ENCODE measurements at regions not wholly inside any gene's neighbourhood (a gene's known extent, or its start where the extent isn't known, plus 50 kb on each side); places are given as distances from the start of the nearest gene placed in this dataset.

DNA sequence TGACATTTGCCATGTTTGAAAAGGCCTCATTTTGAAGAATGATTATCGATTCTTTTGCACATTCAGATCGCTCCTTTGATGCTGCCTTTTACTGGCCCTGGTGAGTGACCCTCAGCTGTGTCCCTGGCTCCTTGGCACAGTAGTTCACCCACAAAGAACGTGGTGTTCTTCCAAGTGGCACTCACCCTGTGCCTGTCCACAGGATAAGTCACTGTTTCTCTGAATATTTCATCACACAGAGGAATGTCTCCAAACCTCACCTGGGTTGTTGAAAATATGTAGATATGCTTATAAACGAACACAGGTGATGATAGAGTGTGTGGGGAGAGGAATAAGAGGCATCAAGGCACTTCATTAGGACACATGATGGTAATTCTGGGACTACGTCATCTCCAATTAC, 810.7 kb downstream of the CCSER2 start:
- ATAC-seq (ENCODE audit: low read depth) (no peak), DNase-seq (no peak)
- H2AK5ac ChIP-seq (ENCODE audit: low read depth, low read length): no peak overlapping the region
- no peaks in the 10 kb centered on the region for H3K79me1 ChIP-seq (ENCODE audit: low read depth in 1 of 2, low read length in 2 of 2)
- H3K27me3 ChIP-seq (ENCODE audit: control insufficient read depth, insufficient read depth, low read length): no peaks in the 10 kb centered on the region
- H2BK15ac ChIP-seq (ENCODE audit: low read depth, low read length): no peak overlapping the region
- no peaks in the 10 kb centered on the region for H3K9me1 ChIP-seq (ENCODE audit: insufficient read depth, low read length)
- no peaks in the 10 kb centered on the region for H3K4me1 ChIP-seq (ENCODE audit: control insufficient read depth, insufficient read depth, low read length)
- no peak overlapping the region for H3K4me3 ChIP-seq (ENCODE audit: insufficient read depth, low read depth, low read length)
- no peak for TF ChIP-seq RCOR1 (IDR thresholded peaks at IDR 0.05; ENCODE audit: insufficient replicate concordance, low read length)
- TF ChIP-seq CEBPB (IDR thresholded peaks at IDR 0.05; ENCODE audit: low read depth, low read length): no peak
- no peak for TF ChIP-seq CTCF (conservative IDR thresholded peaks at IDR 0.05; ENCODE audit: low read depth, low read length)
- TF ChIP-seq CHD1 (IDR thresholded peaks at IDR 0.05; ENCODE audit: low read depth, low read length): no peak
- TF ChIP-seq MAFK (IDR thresholded peaks at IDR 0.05; ENCODE audit: low read depth, low read length): no peak
- no peak for TF ChIP-seq RFX5 (IDR thresholded peaks at IDR 0.05; ENCODE audit: low read depth, low read length)
- TF ChIP-seq, protein P1, sequence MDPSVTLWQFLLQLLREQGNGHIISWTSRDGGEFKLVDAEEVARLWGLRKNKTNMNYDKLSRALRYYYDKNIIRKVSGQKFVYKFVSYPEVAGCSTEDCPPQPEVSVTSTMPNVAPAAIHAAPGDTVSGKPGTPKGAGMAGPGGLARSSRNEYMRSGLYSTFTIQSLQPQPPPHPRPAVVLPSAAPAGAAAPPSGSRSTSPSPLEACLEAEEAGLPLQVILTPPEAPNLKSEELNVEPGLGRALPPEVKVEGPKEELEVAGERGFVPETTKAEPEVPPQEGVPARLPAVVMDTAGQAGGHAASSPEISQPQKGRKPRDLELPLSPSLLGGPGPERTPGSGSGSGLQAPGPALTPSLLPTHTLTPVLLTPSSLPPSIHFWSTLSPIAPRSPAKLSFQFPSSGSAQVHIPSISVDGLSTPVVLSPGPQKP (IDR thresholded peaks at IDR 0.05; ENCODE audit: borderline replicate concordance, low read depth, low read length): no peak
- TF ChIP-seq BHLHE40 (IDR thresholded peaks at IDR 0.05; ENCODE audit: low read depth, low read length): no peak
- TF ChIP-seq, protein P2, sequence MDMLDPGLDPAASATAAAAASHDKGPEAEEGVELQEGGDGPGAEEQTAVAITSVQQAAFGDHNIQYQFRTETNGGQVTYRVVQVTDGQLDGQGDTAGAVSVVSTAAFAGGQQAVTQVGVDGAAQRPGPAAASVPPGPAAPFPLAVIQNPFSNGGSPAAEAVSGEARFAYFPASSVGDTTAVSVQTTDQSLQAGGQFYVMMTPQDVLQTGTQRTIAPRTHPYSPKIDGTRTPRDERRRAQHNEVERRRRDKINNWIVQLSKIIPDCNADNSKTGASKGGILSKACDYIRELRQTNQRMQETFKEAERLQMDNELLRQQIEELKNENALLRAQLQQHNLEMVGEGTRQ (IDR thresholded peaks at IDR 0.05; ENCODE audit: low read depth, low read length): no peak
- TF ChIP-seq MXI1 (IDR thresholded peaks at IDR 0.05; ENCODE audit: borderline replicate concordance, low read depth, low read length): no peak
- no peak for TF ChIP-seq MAZ (IDR thresholded peaks at IDR 0.05; ENCODE audit: borderline replicate concordance, low read depth, low read length)
- no peak overlapping the region for H4K5ac ChIP-seq (ENCODE audit: low read depth, low read length)
- POLR2A ChIA-PET (ENCODE audit: unreplicated experiment): no interaction called here
- H3K23ac ChIP-seq (ENCODE audit: low read depth, low read length): no peak overlapping the region
- H3K18ac ChIP-seq (ENCODE audit: low read depth, low read length): no peak overlapping the region
- H3K9ac ChIP-seq (ENCODE audit: low read depth, low read length): no peak overlapping the region
- no peak overlapping the region for H4K91ac ChIP-seq (ENCODE audit: insufficient read depth, low read depth, low read length)
- H2AFZ ChIP-seq (replicated peaks; ENCODE audit: low read length, poor library complexity): no peak overlapping the region
- no peaks in the 10 kb centered on the region for H3K36me3 ChIP-seq (ENCODE audit: control insufficient read depth, insufficient read depth, low read length)
- 33% methylated on average over 4 of the region's 5 CpGs; no CpG with 5 or more reads in 1 of the 2 experiments for WGBS, 2 experiments (ENCODE audit: extremely low coverage in 2 of 2, insufficient read length in 1 of 2)
- no peak overlapping the region for H2BK5ac ChIP-seq (ENCODE audit: low read depth, low read length, poor library complexity, severe bottlenecking)
- H4K8ac ChIP-seq (ENCODE audit: low read depth in 2 of 2, low read length in 2 of 2): no peak overlapping the region
- no peak overlapping the region for H3K4me2 ChIP-seq (ENCODE audit: low read depth, low read length)
- H4K20me1 ChIP-seq (ENCODE audit: insufficient read depth, low read length): no peaks in the 10 kb centered on the region
- CTCF ChIA-PET: no interaction called here
- peaks cover 10% of the 10 kb centered on the region for H3K9me3 ChIP-seq (ENCODE audit: control insufficient read depth, insufficient read depth, low read length)
- in situ Hi-C loops (cut with MboI; ENCODE audit: low sequenced_read_pairs) (no loop called here), intact Hi-C loops (cut with micrococcal nuclease) (no loop called here), dilution Hi-C loops (cut with HindIII; ENCODE audit: low sequenced_read_pairs, unreplicated experiment) (no loop called here)
- no peak overlapping the region for H3K4ac ChIP-seq (ENCODE audit: low read depth, low read length)
- no peak overlapping the region for H3K14ac ChIP-seq (replicated peaks; ENCODE audit: low read depth, low read length)
- no peak overlapping the region for H2BK20ac ChIP-seq (ENCODE audit: low read depth, low read length)
- no peak overlapping the region for H3K56ac ChIP-seq (ENCODE audit: extremely low read depth, insufficient read depth, low read length)
- no peak overlapping the region for H2BK120ac ChIP-seq (ENCODE audit: low read depth, low read length)
- no peak overlapping the region for H2AK9ac ChIP-seq (replicated peaks; ENCODE audit: low read depth, low read length, poor library complexity)
- no peak overlapping the region for H3K27ac ChIP-seq (ENCODE audit: insufficient read depth, low read length)
- BruUV-seq (replicated peaks): no TSS peak
